Stimulated activated naive CD8-positive, alpha-beta T cell treated with anti-CD3 and anti-CD28 coated beads, Interleukin-15, amount 100 ng/mL, for 72 hours (primary cell): ENCODE measurements at regions not wholly inside any gene's neighbourhood (a gene's known extent, or its start where the extent isn't known, plus 50 kb on each side); places are given as distances from the start of the nearest gene placed in this dataset.
A peak's percentile ranks its signal among the peaks of the same experiment; 100 is the strongest.
"Not testable (repeated sequence)": the region's sequence is repeated elsewhere in the genome, so short reads cannot be mapped to it uniquely, and the experiment has no call there.

Source experiments
- ATAC-seq: fragments of 150-1000 bp; cut with Tn5 transposase; 2 replicates; pipeline ENCODE4 v1.10.0; 2021; ENCODE audit warnings: mild to moderate bottlenecking, moderate library complexity
- DNase-seq, 2 donors: peaks; one replicate each; pipeline ENCODE4 v3.0.0; 2021 to 2022
- H3K27ac Mint-ChIP-seq, 2 donors: one replicate each; pipeline ENCODE4 v1.8.0; 2022; ENCODE audit warnings: mild to moderate bottlenecking in 2 of 2, mixed read lengths in 2 of 2, moderate library complexity in 2 of 2
- H3K27me3 Mint-ChIP-seq: one replicate; pipeline ENCODE4 v1.8.0; 2022; ENCODE audit warnings: mixed read lengths
- H3K4me1 Mint-ChIP-seq: one replicate; pipeline ENCODE4 v1.8.0; 2022; ENCODE audit warnings: mild to moderate bottlenecking, mixed read lengths
- H3K4me3 Mint-ChIP-seq, 2 donors: one replicate each; pipeline ENCODE4 v1.8.0; 2022; ENCODE audit warnings: mild to moderate bottlenecking in 2 of 2, mixed read lengths in 2 of 2, moderate library complexity in 1 of 2
- H3K9me3 Mint-ChIP-seq, 2 donors: one replicate each; pipeline ENCODE4 v1.8.0; 2022; ENCODE audit warnings: mixed read lengths in 2 of 2

GRCh38 chr4:69013933-69014332 is 62.3 kb upstream of the UGT2A3 start:
- H3K4me1 Mint-ChIP-seq, H3K27ac Mint-ChIP-seq, H3K9me3 Mint-ChIP-seq, ATAC-seq, DNase-seq, H3K4me3 Mint-ChIP-seq, H3K27me3 Mint-ChIP-seq: not testable (repeated sequence)

- H3K9me3 Mint-ChIP-seq, ATAC-seq, H3K4me1 Mint-ChIP-seq, H3K4me3 Mint-ChIP-seq, DNase-seq, H3K27me3 Mint-ChIP-seq, H3K27ac Mint-ChIP-seq: not testable (repeated sequence)
Observed at GRCh38 chr4:69017986-69018385, 66.4 kb upstream of the UGT2A3 start.

GRCh38 chr4:69019538-69020461 is 68.2 kb upstream of the UGT2A3 start:
- not testable (repeated sequence) for H3K9me3 Mint-ChIP-seq, H3K27ac Mint-ChIP-seq, ATAC-seq, H3K27me3 Mint-ChIP-seq, DNase-seq, H3K4me3 Mint-ChIP-seq, H3K4me1 Mint-ChIP-seq

- H3K4me1 Mint-ChIP-seq, H3K27me3 Mint-ChIP-seq, ATAC-seq, H3K9me3 Mint-ChIP-seq, H3K4me3 Mint-ChIP-seq, H3K27ac Mint-ChIP-seq, DNase-seq: not testable (repeated sequence)
Observed at GRCh38 chr4:69020462-69020807, 68.8 kb upstream of the UGT2A3 start.

- Mint-ChIP-seq H3K4me3 (no peak overlapping the region), H3K27ac (no peak overlapping the region), H3K27me3 (no peaks in the 10 kb centered on the region), H3K9me3 (no peaks in the 10 kb centered on the region), H3K4me1 (no peaks in the 10 kb centered on the region)
- DNase-seq, result no peak
- ATAC-seq, result peak; percentile 37
Observed at GRCh38 chr4:69025191-69025998, 70.9 kb upstream of the UGT2B7 start.

- no peaks in the 10 kb centered on the region for H3K4me1 Mint-ChIP-seq
- no peak for DNase-seq
- no peaks in the 10 kb centered on the region for H3K9me3 Mint-ChIP-seq
- no peak overlapping the region for H3K27ac Mint-ChIP-seq
- ATAC-seq, result no peak
- no peaks in the 10 kb centered on the region for H3K27me3 Mint-ChIP-seq
- no peak overlapping the region for H3K4me3 Mint-ChIP-seq
Observed at GRCh38 chr4:69025999-69026387, 70.3 kb upstream of the UGT2B7 start.

- no peak overlapping the region for H3K4me3 Mint-ChIP-seq
- DNase-seq, result no peak
- no peak overlapping the region for H3K27ac Mint-ChIP-seq
- no peaks in the 10 kb centered on the region for H3K4me1 Mint-ChIP-seq
- no peaks in the 10 kb centered on the region for H3K9me3 Mint-ChIP-seq
- no peaks in the 10 kb centered on the region for H3K27me3 Mint-ChIP-seq
- ATAC-seq, result no peak
Observed at GRCh38 chr4:69026974-69027373, 69.3 kb upstream of the UGT2B7 start.

- Mint-ChIP-seq H3K27ac (no peak overlapping the region), H3K4me1 (no peaks in the 10 kb centered on the region), H3K9me3 (peaks cover 0 to 9% of the 10 kb centered on the region in 2 donors), H3K4me3 (no peak overlapping the region), H3K27me3 (no peaks in the 10 kb centered on the region)
- ATAC-seq (no peak), DNase-seq (no peak)
Observed at GRCh38 chr4:69030326-69030725, 65.9 kb upstream of the UGT2B7 start.

- Mint-ChIP-seq H3K4me3 (no peak overlapping the region), H3K27me3 (no peaks in the 10 kb centered on the region), H3K27ac (no peak overlapping the region), H3K9me3 (peaks cover 0 to 19% of the 10 kb centered on the region in 2 donors), H3K4me1 (no peaks in the 10 kb centered on the region)
- DNase-seq (no peak), ATAC-seq (no peak)
Observed at GRCh38 chr4:69032847-69033638, 63.2 kb upstream of the UGT2B7 start.

GRCh38 chr4:69034315-69034740 is 61.9 kb upstream of the UGT2B7 start:
- ATAC-seq, DNase-seq, H3K27me3 Mint-ChIP-seq, H3K4me3 Mint-ChIP-seq, H3K27ac Mint-ChIP-seq, H3K4me1 Mint-ChIP-seq: not testable (repeated sequence)
- H3K9me3 Mint-ChIP-seq, result peaks cover 6 to 26% of the 10 kb centered on the region in 2 donors

- Mint-ChIP-seq H3K27me3 (no peaks in the 10 kb centered on the region), H3K4me1 (no peaks in the 10 kb centered on the region), H3K27ac (no peak overlapping the region), H3K4me3 (no peak overlapping the region), H3K9me3 (peaks cover 6 to 26% of the 10 kb centered on the region in 2 donors)
- DNase-seq (no peak), ATAC-seq (no peak)
Observed at GRCh38 chr4:69038582-69038981, 57.7 kb upstream of the UGT2B7 start.

GRCh38 chr4:69039071-69039470 is 57.2 kb upstream of the UGT2B7 start:
- no peak for DNase-seq
- no peaks in the 10 kb centered on the region for H3K27me3 Mint-ChIP-seq
- no peak for ATAC-seq
- H3K4me3 Mint-ChIP-seq, result no peak overlapping the region
- no peaks in the 10 kb centered on the region for H3K4me1 Mint-ChIP-seq
- H3K9me3 Mint-ChIP-seq, result peaks cover 6 to 26% of the 10 kb centered on the region in 2 donors
- H3K27ac Mint-ChIP-seq, result no peak overlapping the region

- DNase-seq (no peak), ATAC-seq (no peak)
- Mint-ChIP-seq H3K4me3 (no peak overlapping the region), H3K27ac (no peak overlapping the region), H3K9me3 (no peaks in the 10 kb centered on the region), H3K4me1 (no peaks in the 10 kb centered on the region), H3K27me3 (no peaks in the 10 kb centered on the region)
Observed at GRCh38 chr4:69044247-69044646, 52.0 kb upstream of the UGT2B7 start.
